ENCODE measurements at regions not wholly inside any gene's neighbourhood (a gene's known extent, or its start where the extent isn't known, plus 50 kb on each side); places are given as distances from the start of the nearest gene placed in this dataset.
"Not testable (repeated sequence)": the region's sequence is repeated elsewhere in the genome, so short reads cannot be mapped to it uniquely, and the experiment has no call there.

GRCh38 chr1:610538-610937, 75.9 kb downstream of the OR4F16 start:
- H3K4me3 Mint-ChIP-seq; H3K9me3 Mint-ChIP-seq; H3K36me3 Mint-ChIP-seq; H3K27me3 Mint-ChIP-seq; ATAC-seq; DNase-seq (ENCODE audit: low spot score); H3K4me1 Mint-ChIP-seq (ENCODE audit: low read depth in 2 of 2); H3K27ac Mint-ChIP-seq: not testable (repeated sequence)

DNA sequence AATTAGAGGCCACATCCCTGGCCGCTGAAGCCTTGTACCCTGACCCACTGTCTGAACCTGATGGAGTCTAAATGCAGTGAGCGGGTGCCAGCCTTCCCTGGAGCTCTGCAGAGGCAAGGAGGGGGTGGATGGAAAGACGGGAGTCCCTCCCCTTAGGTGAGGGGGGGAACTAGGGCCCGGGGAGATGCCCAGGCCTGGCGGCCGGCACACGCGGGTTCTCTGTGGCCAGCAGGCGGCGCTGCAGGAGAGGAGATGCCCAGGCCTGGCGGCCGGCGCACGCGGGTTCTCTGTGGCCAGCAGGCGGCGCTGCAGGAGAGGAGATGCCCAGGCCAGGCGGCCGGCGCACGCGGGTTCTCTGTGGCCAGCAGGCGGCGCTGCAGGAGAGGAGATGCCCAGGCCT, 77.3 kb downstream of the OR4F16 start:
- not testable (repeated sequence) for H3K9me3 Mint-ChIP-seq; H3K4me1 Mint-ChIP-seq (ENCODE audit: low read depth in 2 of 2); H3K4me3 Mint-ChIP-seq; H3K27ac Mint-ChIP-seq; H3K27me3 Mint-ChIP-seq; H3K36me3 Mint-ChIP-seq; ATAC-seq; DNase-seq (ENCODE audit: low spot score)

GRCh38 chr1:605279-605678, 81.2 kb downstream of the OR4F16 start:
- not testable (repeated sequence) for H3K36me3 Mint-ChIP-seq; H3K27ac Mint-ChIP-seq; H3K9me3 Mint-ChIP-seq; H3K27me3 Mint-ChIP-seq; ATAC-seq; H3K4me1 Mint-ChIP-seq (ENCODE audit: low read depth in 2 of 2); DNase-seq (ENCODE audit: low spot score)
- peak overlapping the region; percentile 34 for H3K4me3 Mint-ChIP-seq

- H3K36me3 Mint-ChIP-seq; DNase-seq (ENCODE audit: low spot score); H3K27ac Mint-ChIP-seq; H3K4me1 Mint-ChIP-seq (ENCODE audit: low read depth in 2 of 2); H3K27me3 Mint-ChIP-seq; ATAC-seq; H3K9me3 Mint-ChIP-seq; H3K4me3 Mint-ChIP-seq: not testable (repeated sequence)
These were observed 98.2 kb downstream of the OR4F16 start for GRCh38 chr1:588211-588610.

DNA sequence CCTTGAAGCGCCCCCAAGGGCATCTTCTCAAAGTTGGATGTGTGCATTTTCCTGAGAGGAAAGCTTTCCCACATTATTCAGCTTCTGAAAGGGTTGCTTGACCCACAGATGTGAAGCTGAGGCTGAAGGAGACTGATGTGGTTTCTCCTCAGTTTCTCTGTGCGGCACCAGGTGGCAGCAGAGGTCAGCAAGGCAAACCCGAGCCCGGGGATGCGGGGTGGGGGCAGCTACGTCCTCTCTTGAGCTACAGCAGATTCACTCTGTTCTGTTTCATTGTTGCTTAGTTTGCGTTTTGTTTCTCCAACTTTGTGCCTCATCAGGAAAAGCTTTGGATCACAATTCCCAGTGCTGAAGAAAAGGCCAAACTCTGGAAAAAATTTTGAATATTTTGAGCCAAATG, 100.5 kb downstream of the OR4F16 start:
- ATAC-seq; H3K4me3 Mint-ChIP-seq; H3K36me3 Mint-ChIP-seq; H3K27me3 Mint-ChIP-seq; H3K9me3 Mint-ChIP-seq; H3K4me1 Mint-ChIP-seq (ENCODE audit: low read depth in 2 of 2); H3K27ac Mint-ChIP-seq: not testable (repeated sequence)
- peak; percentile 72 for DNase-seq (ENCODE audit: low spot score)

Data from natural killer cell treated with Interleukin-12 subunit alpha and Interleukin-12 subunit beta and Interleukin-15 and Interleukin-18, amount 100 ng/mL, for 72 hours (primary cell).